HG03558 (cell line): ENCODE measurements at regions not wholly inside any gene's neighbourhood (a gene's known extent, or its start where the extent isn't known, plus 50 kb on each side); places are given as distances from the start of the nearest gene placed in this dataset.

Experiments used
- ATAC-seq: cut with Tn5 transposase; IDR thresholded peaks from one replicate; pipeline ENCODE4 v1.9.1; 2021; ENCODE audit warnings: moderate number of reproducible peaks; ENCODE audit not compliant: unreplicated experiment; ENCODE audit errors: extremely low read depth

GRCh38 chr12:118603610-118604361, 227.4 kb downstream of the SUDS3 start:
- ATAC-seq, result no peak

DNA sequence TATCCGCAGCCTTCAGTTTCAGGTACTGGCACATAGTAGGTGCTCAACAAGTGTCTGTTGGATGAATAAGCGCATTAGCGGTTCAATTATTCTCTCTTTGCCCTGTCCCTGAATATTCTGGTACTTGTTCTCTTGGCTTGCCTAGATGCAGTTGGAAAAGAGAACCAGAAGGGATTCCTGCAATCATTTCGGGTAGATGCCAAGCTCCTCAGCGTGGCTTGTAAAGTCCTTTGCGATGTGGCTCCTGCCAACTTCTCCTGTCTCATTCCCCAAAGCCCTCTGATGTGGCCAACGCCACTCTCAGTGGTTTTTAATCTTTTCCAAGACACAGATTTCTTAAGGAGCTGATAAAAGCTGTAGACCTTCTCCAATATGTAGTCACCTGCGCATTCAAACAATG, 230.3 kb downstream of the SUDS3 start:
- no peak for ATAC-seq

DNA sequence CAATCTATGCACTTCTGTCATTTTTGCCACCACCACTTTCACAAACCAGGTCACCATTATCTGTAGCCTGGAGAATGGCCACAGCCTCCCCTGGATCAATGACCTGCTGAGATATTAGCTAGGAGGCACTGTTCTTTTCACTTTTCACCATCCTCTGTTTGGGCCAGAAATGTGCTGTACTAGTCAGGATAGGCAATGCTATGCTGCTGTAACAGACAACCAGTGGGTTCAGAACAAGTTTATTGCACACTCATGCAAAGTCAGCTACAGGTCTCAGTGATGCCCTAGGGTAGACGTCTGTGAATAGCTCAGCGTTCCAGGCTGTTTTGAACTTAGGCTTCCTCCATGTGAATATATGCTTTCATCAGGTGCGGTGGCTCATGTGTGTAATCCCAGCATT, 231.5 kb downstream of the SUDS3 start:
- no peak for ATAC-seq

DNA sequence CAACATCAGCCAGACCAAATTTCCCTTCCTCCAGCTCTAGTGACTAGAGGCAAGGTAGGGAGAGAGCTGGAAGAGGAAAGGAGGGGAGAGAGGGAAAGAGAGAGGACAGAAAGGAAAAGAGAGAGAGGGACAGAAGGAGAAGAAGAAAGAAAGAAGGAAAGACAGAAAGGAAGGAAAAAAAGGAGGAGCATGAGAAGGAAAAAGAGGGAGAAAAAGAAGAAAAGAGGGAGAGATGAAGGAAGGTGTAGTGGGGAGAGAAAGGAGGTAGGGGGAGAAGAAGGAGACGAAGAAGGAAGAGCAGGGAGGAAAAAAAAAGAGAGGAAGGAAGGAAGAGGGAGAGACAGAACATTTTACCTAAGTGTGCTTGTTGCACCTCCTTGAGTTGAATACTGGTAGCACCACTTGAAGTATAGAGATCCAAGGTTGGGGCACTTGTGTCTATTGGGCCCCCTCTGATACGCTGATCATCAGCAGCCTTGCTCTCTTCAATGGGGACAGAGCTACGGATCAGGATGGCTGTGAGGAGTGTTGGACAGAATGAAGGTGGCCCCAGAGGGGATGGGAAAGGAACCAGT, 232.5 kb downstream of the SUDS3 start:
- no peak for ATAC-seq

GRCh38 chr12:118611295-118611694, 234.9 kb downstream of the SUDS3 start:
- ATAC-seq, result no peak

DNA sequence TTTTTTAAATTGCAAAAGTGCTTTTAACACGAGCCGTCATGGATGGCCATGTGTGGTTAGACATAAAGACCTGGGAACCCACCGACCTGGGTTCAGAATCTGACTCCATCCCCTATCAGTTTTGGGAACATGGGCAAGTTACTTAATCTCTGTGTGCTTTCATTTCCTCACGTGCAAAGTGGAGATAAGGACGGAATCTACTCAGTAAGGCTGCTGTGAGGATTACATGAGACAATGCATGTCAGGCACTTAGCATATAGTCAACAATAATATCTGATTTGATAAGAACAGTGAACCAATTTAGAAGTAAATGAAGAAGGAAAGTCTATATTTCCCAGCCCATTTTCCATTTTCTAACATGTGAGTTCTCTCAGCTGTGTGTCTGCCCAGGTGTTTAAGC, 235.4 kb downstream of the SUDS3 start:
- ATAC-seq, result no peak

DNA sequence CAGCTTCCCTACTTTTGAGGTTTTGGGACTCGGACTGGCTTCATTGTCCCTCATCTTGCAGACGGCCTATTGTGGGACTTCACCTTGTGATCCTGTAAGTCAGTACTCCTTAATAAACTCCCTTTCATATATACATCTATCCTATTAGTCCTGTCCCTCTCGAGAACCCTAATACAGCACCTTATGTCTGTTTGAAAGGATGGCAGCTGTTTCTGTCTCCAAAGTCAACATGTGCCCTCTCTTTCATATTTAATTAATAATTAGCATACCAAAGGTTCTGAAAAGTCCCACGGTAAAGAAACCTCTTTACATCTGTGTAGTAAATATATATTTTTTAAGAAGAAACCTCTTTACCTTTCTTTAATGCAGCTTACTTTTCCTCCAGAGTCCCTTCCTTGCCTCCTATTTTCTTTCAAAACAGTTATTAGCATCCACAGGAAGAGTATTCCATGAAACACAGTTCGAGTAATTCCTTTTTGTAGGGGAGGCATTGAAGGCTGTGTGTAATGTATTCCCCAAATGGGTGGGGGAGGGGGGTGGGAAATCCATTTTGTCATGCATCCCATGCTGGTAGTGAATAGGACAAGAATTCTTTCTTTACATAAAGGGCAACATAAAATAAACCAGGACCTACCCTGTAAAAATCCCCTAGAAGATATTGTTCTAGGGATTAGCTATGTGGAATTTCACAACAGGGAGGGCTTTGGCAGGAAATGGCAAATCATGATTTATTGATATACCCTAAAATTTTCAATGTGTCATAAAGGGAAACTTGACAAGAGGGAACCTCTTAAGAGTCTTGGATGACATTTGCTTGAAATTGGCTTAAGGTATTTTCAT, 241.5 kb downstream of the SUDS3 start:
- no peak for ATAC-seq

- ATAC-seq, result no peak
Measured at GRCh38 chr12:118618695-118619094, 242.3 kb downstream of the SUDS3 start.

DNA sequence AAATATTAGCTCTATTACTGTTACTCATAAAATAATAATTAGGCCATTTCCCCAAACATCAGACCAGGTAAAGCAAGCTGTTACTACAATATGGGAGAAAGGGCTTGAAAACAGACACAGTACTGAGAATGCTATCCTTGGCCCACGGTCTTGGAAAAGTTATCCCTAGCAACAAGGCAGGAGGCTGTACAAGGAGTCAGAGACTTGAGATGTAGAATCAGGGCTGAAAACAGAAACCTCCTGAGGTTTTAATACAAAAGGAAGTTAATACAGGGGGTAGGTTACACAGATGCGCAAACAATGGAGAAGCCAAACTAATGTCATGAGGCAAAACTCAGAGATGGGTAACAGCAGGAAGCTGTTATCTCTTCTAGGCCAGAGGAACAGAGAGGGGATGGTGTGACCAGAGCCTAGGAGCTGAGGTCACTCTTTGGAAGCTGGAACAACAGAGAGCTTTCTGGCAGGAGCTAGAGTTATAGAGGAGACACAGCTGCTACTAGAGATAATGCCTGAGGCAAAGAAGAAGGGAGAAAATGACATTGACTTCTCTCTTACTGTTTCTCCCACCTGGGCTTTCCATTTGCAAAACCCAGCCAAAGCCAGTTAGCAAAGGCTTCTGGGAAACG, 248.8 kb downstream of the SUDS3 start:
- ATAC-seq, result no peak

DNA sequence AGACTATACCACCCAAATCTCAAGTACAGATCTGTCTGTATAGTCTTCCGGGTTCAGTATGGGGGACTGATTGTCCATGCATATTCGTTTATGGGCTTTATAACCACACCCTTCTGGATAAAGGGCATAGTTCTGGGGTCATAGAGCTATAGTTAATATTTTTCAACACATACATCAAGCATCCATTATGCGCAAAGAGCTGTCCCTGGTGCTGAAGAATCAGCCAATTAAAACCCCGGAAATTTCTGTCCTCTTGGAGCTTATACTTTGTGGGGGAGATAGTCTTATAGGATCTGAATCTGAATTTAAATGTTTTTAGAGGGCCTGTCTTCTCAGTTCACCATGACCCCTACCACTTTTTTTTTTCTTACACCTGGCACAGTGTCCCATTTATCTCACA, 256.7 kb downstream of the SUDS3 start:
- ATAC-seq, result no peak

DNA sequence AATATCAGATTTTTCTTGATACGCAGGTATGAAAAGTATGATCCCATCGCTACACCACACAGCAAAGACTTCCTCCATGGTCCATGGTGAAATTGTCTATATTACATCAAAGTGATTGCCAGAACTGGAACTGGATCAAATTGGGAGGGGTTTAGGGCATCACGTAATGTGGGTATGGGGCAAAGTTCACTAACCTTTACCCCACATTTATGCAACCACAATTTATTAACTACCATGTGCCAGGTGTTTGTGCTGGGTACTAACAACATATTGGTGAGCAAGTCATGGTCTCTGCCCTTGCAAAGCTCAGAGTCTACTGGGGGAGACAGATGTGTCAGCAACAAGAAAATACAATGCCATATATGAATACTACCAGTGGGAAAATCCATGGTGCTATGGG, 258.9 kb downstream of the SUDS3 start:
- no peak for ATAC-seq

DNA sequence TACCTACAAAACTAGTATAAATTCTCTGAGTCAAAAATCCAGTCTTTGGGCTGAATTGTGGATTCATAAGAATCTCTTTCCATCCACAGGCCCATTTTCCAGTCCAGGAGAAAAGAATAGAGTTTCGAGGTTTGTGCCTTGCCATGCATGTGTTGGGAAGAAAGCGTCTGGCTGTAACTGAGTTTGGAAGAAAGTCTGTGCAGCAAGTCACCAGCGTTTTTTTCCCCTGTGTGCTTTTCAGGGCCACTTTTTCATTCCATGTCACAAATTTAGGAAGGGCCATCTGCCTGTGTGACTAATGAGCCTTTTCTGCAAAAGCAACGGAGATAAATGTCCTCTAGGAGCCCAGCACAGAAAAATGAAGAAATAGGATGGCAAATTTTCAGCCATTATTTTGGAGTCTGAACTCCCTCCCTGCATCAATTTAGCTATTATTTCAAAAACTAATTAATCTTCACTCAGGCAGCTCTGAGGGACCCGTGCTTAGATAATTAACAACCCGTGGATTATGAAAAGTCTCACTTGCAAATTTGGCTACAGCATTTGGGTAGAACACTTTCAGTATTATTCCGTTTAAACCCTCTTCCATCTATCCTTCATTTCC, 261.5 kb downstream of the SUDS3 start:
- ATAC-seq, result no peak

- ATAC-seq, result no peak
Measured at GRCh38 chr12:118641249-118641648, 264.9 kb downstream of the SUDS3 start.

GRCh38 chr12:118645219-118645618, 268.9 kb downstream of the SUDS3 start:
- no peak for ATAC-seq

DNA sequence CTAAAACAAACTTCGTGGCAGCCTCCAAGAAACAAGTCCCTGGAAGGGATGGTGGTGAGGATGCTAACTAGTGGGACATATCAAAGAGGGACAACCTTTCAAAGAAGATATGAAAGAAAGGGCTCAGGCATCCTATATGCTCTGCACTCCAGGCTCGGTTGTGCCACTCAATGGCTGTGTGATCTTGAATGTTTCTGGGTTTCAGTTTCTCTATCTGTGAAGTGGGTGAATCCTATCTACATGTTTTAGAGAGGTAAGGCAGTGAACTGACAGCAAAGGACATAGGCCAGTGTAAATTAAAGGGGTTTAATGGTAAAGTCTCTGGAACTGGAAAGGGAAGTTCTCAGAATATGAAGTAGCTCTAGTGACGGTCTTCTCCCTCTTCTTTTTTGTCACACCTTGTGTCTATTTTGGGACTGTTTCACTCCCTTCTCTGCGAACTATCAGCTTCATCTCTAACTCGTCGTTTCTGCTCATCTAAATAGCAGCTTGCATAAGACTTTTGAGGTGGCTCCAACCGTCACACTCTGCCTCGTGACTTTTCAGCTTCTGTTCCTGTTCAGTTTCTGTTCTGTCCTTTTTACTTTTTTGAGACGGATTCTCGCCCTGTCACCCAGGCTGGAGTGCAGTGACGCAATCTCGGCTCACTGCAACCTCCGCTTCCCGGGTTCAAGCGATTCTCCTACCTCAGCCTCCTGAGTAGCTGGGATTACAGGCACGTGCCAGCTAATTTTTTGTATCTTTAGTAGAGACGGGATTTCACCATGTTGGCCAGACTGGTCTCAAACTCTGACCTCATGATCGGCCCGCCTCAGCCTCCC, 273.6 kb downstream of the SUDS3 start:
- ATAC-seq, result no peak

DNA sequence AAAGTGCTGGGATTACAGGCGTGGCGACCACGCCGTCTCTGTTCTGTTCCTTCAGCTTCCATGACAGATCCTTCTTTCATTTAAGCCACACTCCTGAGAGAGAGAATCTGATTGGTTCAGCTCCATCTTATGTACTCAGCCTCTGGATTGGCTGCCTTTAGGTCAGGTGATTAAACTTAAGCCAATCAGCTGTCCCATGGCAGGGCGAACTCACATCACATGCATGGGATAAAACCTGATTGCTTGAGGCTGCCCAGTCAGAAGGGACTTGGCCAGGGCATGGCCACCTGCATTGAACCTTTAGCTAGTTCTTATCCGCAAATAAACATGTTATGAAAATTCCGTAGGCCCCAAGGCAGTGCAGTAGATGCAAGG, 274.2 kb downstream of the SUDS3 start:
- no peak for ATAC-seq

GRCh38 chr12:118651487-118651886, 275.1 kb downstream of the SUDS3 start:
- ATAC-seq, result no peak

DNA sequence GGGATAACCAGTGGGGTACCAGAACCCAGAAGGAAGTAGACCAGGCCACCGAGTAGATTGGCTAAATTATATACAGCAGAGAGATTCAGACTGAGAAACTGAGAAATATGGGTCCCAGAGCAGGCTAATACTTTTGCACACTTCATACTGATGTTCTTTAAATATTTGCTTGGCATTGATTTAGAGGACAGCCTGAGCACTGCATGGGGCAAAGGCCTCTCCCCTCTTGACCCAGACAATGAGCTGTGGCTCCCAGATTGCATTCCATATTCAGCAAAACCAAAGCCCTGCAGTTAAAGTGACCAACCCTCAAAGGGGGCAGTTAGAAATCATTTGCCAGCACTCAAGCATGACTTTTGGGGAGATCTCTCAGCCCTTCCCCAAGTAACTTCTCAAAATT, 279.2 kb downstream of the SUDS3 start:
- no peak for ATAC-seq

DNA sequence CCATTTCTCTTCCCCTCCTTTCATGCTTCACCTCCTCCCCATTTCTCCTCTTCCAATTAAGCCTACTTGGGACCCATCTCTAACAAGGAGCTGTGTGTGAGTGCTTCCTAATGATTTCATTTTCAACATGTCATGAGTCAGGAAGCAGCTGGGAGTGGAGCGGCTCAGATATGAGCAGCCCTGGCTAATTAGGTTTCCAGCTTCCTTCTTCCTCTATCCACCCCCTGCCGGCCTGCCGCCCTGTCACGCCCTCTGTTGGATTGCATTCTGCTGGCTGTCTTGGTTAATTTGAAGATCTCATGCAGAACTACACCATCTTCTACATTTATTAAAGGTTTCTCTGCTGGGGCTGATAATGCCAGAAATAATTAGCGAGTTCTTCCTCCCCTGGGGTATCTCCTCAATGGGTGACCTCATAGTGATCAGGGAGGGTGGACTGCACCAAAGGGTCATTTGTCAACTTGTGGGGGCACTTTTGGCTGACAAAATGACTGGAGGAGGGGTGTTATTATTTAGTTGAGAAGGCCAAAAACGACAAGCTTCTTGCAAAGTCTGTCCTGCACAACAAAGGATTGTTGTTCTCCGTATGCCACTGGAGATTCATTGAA, 300.9 kb upstream of the SRRM4 start:
- no peak for ATAC-seq
